MM.1S (cell line): ENCODE measurements at regions not wholly inside any gene's neighbourhood (a gene's known extent, or its start where the extent isn't known, plus 50 kb on each side); places are given as distances from the start of the nearest gene placed in this dataset.

Experiments
- DNase-seq: peaks from one replicate; pipeline ENCODE4 v3.0.0-alpha.2; 2015
- H2AFZ ChIP-seq: fragments of 300-600 bp; sonication (generic); 2 replicates; pipeline ENCODE4 v1.6.0; 2016; ENCODE audit warnings: antibody characterized with exemption, low read length
- H3F3A ChIP-seq: fragments of 300-600 bp; sonication (generic); 2 replicates; pipeline ENCODE4 v1.6.1; 2016; ENCODE audit warnings: mild to moderate bottlenecking, antibody characterized with exemption, low read length, moderate library complexity, mixed read lengths; ENCODE audit not compliant: insufficient read depth
- H3K27ac ChIP-seq: fragments of 300-600 bp; sonication (generic); 2 replicates; pipeline ENCODE4 v1.5.1; 2016; ENCODE audit warnings: mild to moderate bottlenecking, low read length
- H3K27me3 ChIP-seq: fragments of 300-600 bp; sonication (generic); replicated peaks from 2 replicates; pipeline ENCODE4 v1.6.0; 2016; ENCODE audit warnings: low read length; ENCODE audit not compliant: insufficient read depth
- H3K36me3 ChIP-seq: fragments of 300-600 bp; sonication (generic); replicated peaks from 2 replicates; pipeline ENCODE4 v1.6.1; 2016; ENCODE audit warnings: mild to moderate bottlenecking, low read length, mixed read lengths; ENCODE audit not compliant: insufficient read depth
- H3K4me1 ChIP-seq: fragments of 300-600 bp; sonication (generic); 2 replicates; pipeline ENCODE4 v1.6.1; 2016; ENCODE audit warnings: low read length, mixed read lengths
- H3K4me2 ChIP-seq: fragments of 300-600 bp; sonication (generic); 2 replicates; pipeline ENCODE4 v1.6.0; 2016; ENCODE audit warnings: low read depth, low read length
- H3K4me3 ChIP-seq: fragments of 300-600 bp; sonication (generic); 2 replicates; pipeline ENCODE4 v1.5.1; 2016; ENCODE audit warnings: low read length, mixed read lengths
- H3K79me2 ChIP-seq: fragments of 300-600 bp; sonication (generic); 2 replicates; pipeline ENCODE4 v1.6.1; 2016; ENCODE audit warnings: mixed run types, low read length, mixed read lengths
- H3K9ac ChIP-seq: fragments of 300-600 bp; sonication (generic); 2 replicates; pipeline ENCODE4 v1.6.1; 2016; ENCODE audit warnings: low read length, mixed read lengths
- H3K9me2 ChIP-seq: fragments of 300-600 bp; sonication (generic); replicated peaks from 2 replicates; pipeline ENCODE4 v1.6.1; 2016; ENCODE audit warnings: mild to moderate bottlenecking, low read length, mixed read lengths; ENCODE audit not compliant: insufficient read depth
- H3K9me3 ChIP-seq: fragments of 300-600 bp; sonication (generic); replicated peaks from 2 replicates; pipeline ENCODE4 v1.6.1; 2016; ENCODE audit warnings: mild to moderate bottlenecking, low read length, mixed read lengths; ENCODE audit not compliant: insufficient read depth
- H4K20me1 ChIP-seq: fragments of 300-600 bp; sonication (generic); 2 replicates; pipeline ENCODE4 v1.6.1; 2016; ENCODE audit warnings: mild to moderate bottlenecking, low read length, moderate library complexity, mixed read lengths; ENCODE audit not compliant: insufficient read depth
- EZH2 ChIP-seq: fragments of 300-600 bp; sonication (generic); optimal IDR thresholded peaks from 2 replicates; pipeline ENCODE3; 2017; ENCODE audit warnings: low read depth, mild to moderate bottlenecking, antibody characterized with exemption, low read length, mixed read lengths
- EZH2phosphoT487 ChIP-seq: fragments of 300-600 bp; sonication (generic); IDR thresholded peaks from 2 replicates; pipeline ENCODE4 v1.6.1; 2018; ENCODE audit warnings: antibody characterized with exemption, low read length
- TF ChIP-seq, protein P1 (sequence below): fragments of 300-600 bp; sonication (generic); IDR thresholded peaks from 2 replicates; pipeline ENCODE4 v1.5.1; 2016; ENCODE audit warnings: antibody characterized with exemption, low read length, mixed read lengths

- Histone ChIP-seq H3K79me2 (no peaks in the 10 kb centered on the region), H4K20me1 (no peaks in the 10 kb centered on the region), H3K4me3 (no peak overlapping the region), H3F3A (no peaks in the 10 kb centered on the region), H3K4me2 (no peak overlapping the region), H2AFZ (no peak overlapping the region), H3K27ac (no peak overlapping the region), H3K27me3 (no peaks in the 10 kb centered on the region), H3K36me3 (no peaks in the 10 kb centered on the region), H3K9me3 (no peaks in the 10 kb centered on the region), H3K9me2 (no peaks in the 10 kb centered on the region), H3K9ac (no peak overlapping the region), H3K4me1 (no peaks in the 10 kb centered on the region)
- TF ChIP-seq EZH2phosphoT487 (no peak), EZH2 (no peak)
- TF ChIP-seq, protein P1, sequence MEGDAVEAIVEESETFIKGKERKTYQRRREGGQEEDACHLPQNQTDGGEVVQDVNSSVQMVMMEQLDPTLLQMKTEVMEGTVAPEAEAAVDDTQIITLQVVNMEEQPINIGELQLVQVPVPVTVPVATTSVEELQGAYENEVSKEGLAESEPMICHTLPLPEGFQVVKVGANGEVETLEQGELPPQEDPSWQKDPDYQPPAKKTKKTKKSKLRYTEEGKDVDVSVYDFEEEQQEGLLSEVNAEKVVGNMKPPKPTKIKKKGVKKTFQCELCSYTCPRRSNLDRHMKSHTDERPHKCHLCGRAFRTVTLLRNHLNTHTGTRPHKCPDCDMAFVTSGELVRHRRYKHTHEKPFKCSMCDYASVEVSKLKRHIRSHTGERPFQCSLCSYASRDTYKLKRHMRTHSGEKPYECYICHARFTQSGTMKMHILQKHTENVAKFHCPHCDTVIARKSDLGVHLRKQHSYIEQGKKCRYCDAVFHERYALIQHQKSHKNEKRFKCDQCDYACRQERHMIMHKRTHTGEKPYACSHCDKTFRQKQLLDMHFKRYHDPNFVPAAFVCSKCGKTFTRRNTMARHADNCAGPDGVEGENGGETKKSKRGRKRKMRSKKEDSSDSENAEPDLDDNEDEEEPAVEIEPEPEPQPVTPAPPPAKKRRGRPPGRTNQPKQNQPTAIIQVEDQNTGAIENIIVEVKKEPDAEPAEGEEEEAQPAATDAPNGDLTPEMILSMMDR: no peak
- DNase-seq: no peak
These were observed 172.2 kb downstream of the OLFM4 start for GRCh38 chr13:53200498-53201453.

DNA sequence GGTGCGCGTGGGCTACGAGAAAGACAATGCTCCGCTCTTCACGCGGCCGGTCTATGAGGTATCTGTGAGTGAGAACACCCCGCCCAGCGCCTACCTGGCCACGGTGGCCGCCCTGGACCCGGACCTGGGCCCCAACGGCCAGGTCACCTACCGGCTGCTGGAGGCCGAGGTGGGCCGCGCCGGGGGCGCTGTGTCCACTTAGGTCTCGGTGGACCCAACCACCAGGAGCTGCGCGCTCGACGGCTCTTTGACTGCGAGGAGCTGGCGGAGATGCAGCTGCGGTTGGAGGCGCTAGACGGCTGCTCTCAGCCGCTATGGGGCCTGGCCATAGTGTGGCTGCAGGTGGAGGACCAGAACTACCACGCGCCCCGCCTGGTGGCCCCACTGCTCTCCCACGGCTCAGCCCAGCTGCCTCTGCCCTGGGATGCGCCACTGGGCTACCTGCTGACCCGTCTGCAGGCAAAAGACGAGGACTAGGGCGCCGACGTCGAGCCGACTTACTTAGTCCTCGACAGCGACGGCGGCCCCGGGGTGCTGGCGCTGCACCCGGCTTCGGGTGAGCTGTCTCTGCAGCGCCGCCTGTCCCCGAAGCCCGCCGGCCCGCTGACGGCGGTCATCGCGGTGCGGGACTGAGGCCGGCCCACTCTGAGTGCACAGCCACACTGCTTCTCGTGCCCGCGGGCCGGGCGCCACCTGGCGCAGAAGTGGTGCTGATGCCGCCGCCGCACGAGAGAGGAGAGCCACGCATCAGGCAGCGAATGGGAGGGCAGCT lies 173.0 kb downstream of the OLFM4 start:
- Histone ChIP-seq H3F3A (no peaks in the 10 kb centered on the region), H2AFZ (no peak overlapping the region), H4K20me1 (no peaks in the 10 kb centered on the region), H3K9me3 (no peaks in the 10 kb centered on the region), H3K9ac (no peak overlapping the region), H3K36me3 (no peaks in the 10 kb centered on the region), H3K9me2 (no peaks in the 10 kb centered on the region), H3K4me1 (no peaks in the 10 kb centered on the region), H3K27ac (no peak overlapping the region), H3K4me3 (no peak overlapping the region), H3K79me2 (no peaks in the 10 kb centered on the region), H3K27me3 (no peaks in the 10 kb centered on the region), H3K4me2 (no peak overlapping the region)
- no peak for TF ChIP-seq EZH2phosphoT487
- no peak for DNase-seq

- H3K9me2 ChIP-seq: no peaks in the 10 kb centered on the region
- H3F3A ChIP-seq: no peaks in the 10 kb centered on the region
- H3K9me3 ChIP-seq: no peaks in the 10 kb centered on the region
- H3K27me3 ChIP-seq: no peaks in the 10 kb centered on the region
- H3K36me3 ChIP-seq: no peaks in the 10 kb centered on the region
- no peak overlapping the region for H3K4me3 ChIP-seq
- no peaks in the 10 kb centered on the region for H3K79me2 ChIP-seq
- H3K9ac ChIP-seq: no peak overlapping the region
- H3K4me2 ChIP-seq: no peak overlapping the region
- no peak for DNase-seq
- H3K4me1 ChIP-seq: no peaks in the 10 kb centered on the region
- H4K20me1 ChIP-seq: no peaks in the 10 kb centered on the region
- H3K27ac ChIP-seq: no peak overlapping the region
- TF ChIP-seq, protein P1: no peak
- no peak for TF ChIP-seq EZH2
- no peak for TF ChIP-seq EZH2phosphoT487
- no peak overlapping the region for H2AFZ ChIP-seq
These were observed 176.0 kb downstream of the OLFM4 start for GRCh38 chr13:53204598-53204997.
